ENCODE measurements at regions not wholly inside any gene's neighbourhood (a gene's known extent, or its start where the extent isn't known, plus 50 kb on each side); places are given as distances from the start of the nearest gene placed in this dataset.

GRCh38 chr3:7813365-7813764 lies 688.3 kb upstream of the LMCD1 start:
- TF ChIP-seq CTCF (IDR thresholded peaks at IDR 0.05; ENCODE audit: extremely low read depth in 1 of 2, insufficient read depth in 1 of 2, low read depth in 1 of 2, low read length in 2 of 2), result no peak
- no peak for TF ChIP-seq MAX (IDR thresholded peaks at IDR 0.05; ENCODE audit: insufficient read depth, insufficient read length)
- no peak for TF ChIP-seq POLR2AphosphoS5 (IDR thresholded peaks at IDR 0.05; ENCODE audit: insufficient read depth, low read depth, low read length)
- no peak for TF ChIP-seq POLR2A (IDR thresholded peaks at IDR 0.05; ENCODE audit: low read depth, low read length)
- TF ChIP-seq GATA2 (IDR thresholded peaks at IDR 0.05; ENCODE audit: insufficient read depth, insufficient read length, low read depth, low read length), result no peak
- TF ChIP-seq MYC (IDR thresholded peaks at IDR 0.05; ENCODE audit: low read depth, low read length), result no peak
- TF ChIP-seq JUN (IDR thresholded peaks at IDR 0.05; ENCODE audit: borderline replicate concordance, insufficient read depth, insufficient read length, low read depth), result no peak

All from endothelial cell of umbilical vein (primary cell).